Body of pancreas (tissue), 4 donors: ENCODE measurements at regions not wholly inside any gene's neighbourhood (a gene's known extent, or its start where the extent isn't known, plus 50 kb on each side); places are given as distances from the start of the nearest gene placed in this dataset.

ENCODE experiments used
- POLR2A ChIP-seq, 3 donors: fragments of 450-650 bp; IDR thresholded peaks; one replicate each; pipeline ENCODE4 v1.6.1; 2016; ENCODE audit warnings: antibody characterized with exemption in 3 of 3, mild to moderate bottlenecking in 2 of 3
- TF ChIP-seq, protein P1 (sequence below), 7 experiments: fragments of 450-650 bp in 4 of 7; fragments of 200-600 bp in 3 of 7; sonication (generic) in 3 of 7; IDR thresholded peaks; one replicate each; pipeline ENCODE4 v1.5.1; 2016 to 2019; ENCODE audit warnings: antibody characterized with exemption in 7 of 7

- TF ChIP-seq POLR2A (IDR thresholded peaks at IDR 0.05), result no peak
- TF ChIP-seq, protein P1, sequence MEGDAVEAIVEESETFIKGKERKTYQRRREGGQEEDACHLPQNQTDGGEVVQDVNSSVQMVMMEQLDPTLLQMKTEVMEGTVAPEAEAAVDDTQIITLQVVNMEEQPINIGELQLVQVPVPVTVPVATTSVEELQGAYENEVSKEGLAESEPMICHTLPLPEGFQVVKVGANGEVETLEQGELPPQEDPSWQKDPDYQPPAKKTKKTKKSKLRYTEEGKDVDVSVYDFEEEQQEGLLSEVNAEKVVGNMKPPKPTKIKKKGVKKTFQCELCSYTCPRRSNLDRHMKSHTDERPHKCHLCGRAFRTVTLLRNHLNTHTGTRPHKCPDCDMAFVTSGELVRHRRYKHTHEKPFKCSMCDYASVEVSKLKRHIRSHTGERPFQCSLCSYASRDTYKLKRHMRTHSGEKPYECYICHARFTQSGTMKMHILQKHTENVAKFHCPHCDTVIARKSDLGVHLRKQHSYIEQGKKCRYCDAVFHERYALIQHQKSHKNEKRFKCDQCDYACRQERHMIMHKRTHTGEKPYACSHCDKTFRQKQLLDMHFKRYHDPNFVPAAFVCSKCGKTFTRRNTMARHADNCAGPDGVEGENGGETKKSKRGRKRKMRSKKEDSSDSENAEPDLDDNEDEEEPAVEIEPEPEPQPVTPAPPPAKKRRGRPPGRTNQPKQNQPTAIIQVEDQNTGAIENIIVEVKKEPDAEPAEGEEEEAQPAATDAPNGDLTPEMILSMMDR (IDR thresholded peaks at IDR 0.05), result no peak
Measured at GRCh38 chrX:25717122-25717521, 421.0 kb upstream of the MAGEB18 start.
